ENCODE measurements at regions not wholly inside any gene's neighbourhood (a gene's known extent, or its start where the extent isn't known, plus 50 kb on each side); places are given as distances from the start of the nearest gene placed in this dataset.
"Not testable (repeated sequence)": the region's sequence is repeated elsewhere in the genome, so short reads cannot be mapped to it uniquely, and the experiment has no call there.

DNA sequence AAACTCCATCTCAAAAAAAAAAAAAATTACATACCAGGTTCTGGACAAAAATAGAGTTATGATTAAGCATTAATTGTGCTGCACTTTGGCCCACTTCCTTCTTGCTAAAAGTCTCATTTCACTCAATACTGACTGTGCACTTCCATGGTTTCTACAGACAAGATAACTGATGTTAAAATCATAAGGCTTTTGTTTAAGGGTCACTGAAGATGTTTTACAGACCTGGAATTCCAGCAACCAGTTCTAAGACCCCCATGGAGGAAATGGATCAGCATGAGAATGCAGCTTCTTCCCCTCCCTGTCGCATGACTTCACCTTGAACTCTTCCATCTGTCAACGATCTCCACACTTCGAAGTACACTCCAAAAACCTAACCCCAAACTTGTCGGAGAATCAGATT is 1191.8 kb upstream of the AUTS2 start:
- Histone ChIP-seq H3K27me3 (peaks cover 2% of the 10 kb centered on the region), H3K4me3 (no peak overlapping the region), H3K36me3 (no peaks in the 10 kb centered on the region), H3K4me1 (no peaks in the 10 kb centered on the region), H3K27ac (no peak overlapping the region), H3K9me3 (no peaks in the 10 kb centered on the region)
- no peak for DNase-seq (ENCODE audit: low spot score in 2 of 2)
- WGBS: 74% methylated on average over 4 of the region's 4 CpGs
- TF ChIP-seq POLR2A (IDR thresholded peaks at IDR 0.05) (no peak), POLR2AphosphoS5 (IDR thresholded peaks at IDR 0.05) (no peak), EP300 (IDR thresholded peaks at IDR 0.05) (no peak)
- TF ChIP-seq, protein P1, sequence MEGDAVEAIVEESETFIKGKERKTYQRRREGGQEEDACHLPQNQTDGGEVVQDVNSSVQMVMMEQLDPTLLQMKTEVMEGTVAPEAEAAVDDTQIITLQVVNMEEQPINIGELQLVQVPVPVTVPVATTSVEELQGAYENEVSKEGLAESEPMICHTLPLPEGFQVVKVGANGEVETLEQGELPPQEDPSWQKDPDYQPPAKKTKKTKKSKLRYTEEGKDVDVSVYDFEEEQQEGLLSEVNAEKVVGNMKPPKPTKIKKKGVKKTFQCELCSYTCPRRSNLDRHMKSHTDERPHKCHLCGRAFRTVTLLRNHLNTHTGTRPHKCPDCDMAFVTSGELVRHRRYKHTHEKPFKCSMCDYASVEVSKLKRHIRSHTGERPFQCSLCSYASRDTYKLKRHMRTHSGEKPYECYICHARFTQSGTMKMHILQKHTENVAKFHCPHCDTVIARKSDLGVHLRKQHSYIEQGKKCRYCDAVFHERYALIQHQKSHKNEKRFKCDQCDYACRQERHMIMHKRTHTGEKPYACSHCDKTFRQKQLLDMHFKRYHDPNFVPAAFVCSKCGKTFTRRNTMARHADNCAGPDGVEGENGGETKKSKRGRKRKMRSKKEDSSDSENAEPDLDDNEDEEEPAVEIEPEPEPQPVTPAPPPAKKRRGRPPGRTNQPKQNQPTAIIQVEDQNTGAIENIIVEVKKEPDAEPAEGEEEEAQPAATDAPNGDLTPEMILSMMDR (IDR thresholded peaks at IDR 0.05): no peak

DNA sequence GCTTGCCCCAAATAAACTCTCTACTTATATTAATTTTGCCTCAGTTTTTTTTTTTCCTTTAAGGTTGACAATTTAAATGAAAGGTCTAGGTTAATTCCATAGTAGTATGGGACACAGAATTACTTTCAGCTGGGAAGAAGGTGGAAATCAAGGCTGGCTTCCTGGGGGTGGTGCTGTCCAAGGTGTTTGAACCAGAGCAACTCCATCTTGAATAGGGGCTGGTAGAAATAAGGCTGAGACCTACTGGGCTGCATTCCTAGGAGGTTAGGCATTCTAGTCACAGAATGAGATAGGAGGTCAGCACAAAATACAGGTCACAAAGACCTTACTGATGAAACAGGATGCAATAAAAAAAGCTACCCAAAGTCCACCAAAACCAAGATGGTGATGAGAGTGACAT is 1190.8 kb upstream of the AUTS2 start:
- H3K9me3 ChIP-seq: no peaks in the 10 kb centered on the region
- no peaks in the 10 kb centered on the region for H3K4me1 ChIP-seq
- H3K4me3 ChIP-seq: no peak overlapping the region

DNA sequence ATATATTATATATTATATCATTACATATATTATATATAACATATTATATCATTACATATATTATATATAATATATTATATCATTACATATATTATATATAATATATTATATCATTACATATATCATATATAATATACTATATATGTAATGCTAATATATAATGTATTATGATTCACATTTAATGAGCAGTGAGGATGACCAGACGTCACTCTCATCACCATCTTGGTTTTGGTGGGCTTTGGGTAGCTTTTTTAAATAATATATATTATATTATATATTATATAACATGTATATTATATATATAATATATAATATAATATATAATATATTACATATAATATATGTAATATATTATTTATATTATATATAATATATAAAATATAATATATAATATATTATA is 1189.4 kb upstream of the AUTS2 start:
- H3K9me3 ChIP-seq: no peaks in the 10 kb centered on the region
- H3K27me3 ChIP-seq: no peaks in the 10 kb centered on the region
- no peak for TF ChIP-seq EP300 (IDR thresholded peaks at IDR 0.05)
- no peaks in the 10 kb centered on the region for H3K4me1 ChIP-seq
- DNase-seq (ENCODE audit: low spot score in 2 of 2): no peak
- H3K27ac ChIP-seq: no peak overlapping the region
- H3K4me3 ChIP-seq: no peak overlapping the region
- H3K36me3 ChIP-seq: no peaks in the 10 kb centered on the region
- WGBS: 85% methylated on average over 1 of the region's 1 CpG

More for the DNA sequence above, 1190.8 kb upstream of the AUTS2 start:
- no peak for TF ChIP-seq EP300 (IDR thresholded peaks at IDR 0.05)
- no peak for TF ChIP-seq POLR2AphosphoS5 (IDR thresholded peaks at IDR 0.05)
- TF ChIP-seq, protein P1 (IDR thresholded peaks at IDR 0.05): no peak
- TF ChIP-seq POLR2A (IDR thresholded peaks at IDR 0.05): no peak
- no peak for DNase-seq (ENCODE audit: low spot score in 2 of 2)
- Histone ChIP-seq H3K36me3 (no peaks in the 10 kb centered on the region), H3K27me3 (peaks cover 2% of the 10 kb centered on the region), H3K27ac (no peak overlapping the region)

DNA sequence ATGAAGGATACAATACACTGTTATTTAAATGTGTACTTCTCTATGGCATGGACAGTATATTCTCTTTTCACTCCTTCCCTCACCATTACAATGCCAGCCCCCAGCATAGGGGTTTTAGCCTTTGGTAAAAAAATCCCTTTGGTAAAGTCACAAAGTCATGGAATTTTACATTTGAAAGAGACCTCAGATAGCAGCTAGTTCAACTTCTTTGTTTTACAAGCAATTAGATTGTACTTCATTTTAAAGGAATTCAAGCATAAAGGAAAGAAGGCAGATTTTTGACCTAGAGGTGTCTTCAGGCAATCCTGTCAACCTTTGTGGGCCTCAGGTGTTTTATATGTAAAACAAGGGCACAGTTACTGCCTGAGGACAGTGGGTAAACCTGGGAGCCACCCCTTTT is 1188.4 kb upstream of the AUTS2 start:
- H3K9me3 ChIP-seq: no peaks in the 10 kb centered on the region
- H3K4me1 ChIP-seq: no peaks in the 10 kb centered on the region
- no peak overlapping the region for H3K4me3 ChIP-seq
- H3K36me3 ChIP-seq: no peaks in the 10 kb centered on the region
- TF ChIP-seq POLR2AphosphoS5 (IDR thresholded peaks at IDR 0.05) (no peak), EP300 (IDR thresholded peaks at IDR 0.05) (no peak), POLR2A (IDR thresholded peaks at IDR 0.05) (no peak)
- TF ChIP-seq, protein P1 (IDR thresholded peaks at IDR 0.05): no peak
- H3K27me3 ChIP-seq: no peaks in the 10 kb centered on the region
- no peak overlapping the region for H3K27ac ChIP-seq
- no peak for DNase-seq (ENCODE audit: low spot score in 2 of 2)

DNA sequence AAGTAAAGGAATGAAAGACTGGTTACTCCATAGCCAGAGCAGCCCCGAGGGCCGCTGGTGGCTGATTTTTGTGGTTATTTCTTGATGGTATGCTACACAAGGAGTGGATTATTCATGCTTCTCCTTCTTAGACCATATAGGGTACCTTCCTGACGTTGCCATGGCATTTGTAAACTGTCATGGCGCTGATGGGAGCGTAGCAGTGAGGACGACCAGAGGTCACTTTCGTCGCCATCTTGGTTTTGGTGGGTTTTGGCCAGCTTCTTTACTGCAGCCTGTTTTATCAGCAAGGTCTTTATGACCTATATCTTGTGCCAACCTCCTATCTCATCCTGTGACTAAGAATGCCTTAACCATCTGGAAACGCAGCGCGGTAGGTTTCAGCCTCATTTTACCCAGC is 1187.6 kb upstream of the AUTS2 start:
- not testable (repeated sequence) for H3K9me3 ChIP-seq; H3K36me3 ChIP-seq; H3K27ac ChIP-seq; H3K27me3 ChIP-seq; H3K4me3 ChIP-seq; H3K4me1 ChIP-seq; DNase-seq (ENCODE audit: low spot score in 2 of 2)
- 87% methylated on average over 11 of the region's 11 CpGs for WGBS

DNA sequence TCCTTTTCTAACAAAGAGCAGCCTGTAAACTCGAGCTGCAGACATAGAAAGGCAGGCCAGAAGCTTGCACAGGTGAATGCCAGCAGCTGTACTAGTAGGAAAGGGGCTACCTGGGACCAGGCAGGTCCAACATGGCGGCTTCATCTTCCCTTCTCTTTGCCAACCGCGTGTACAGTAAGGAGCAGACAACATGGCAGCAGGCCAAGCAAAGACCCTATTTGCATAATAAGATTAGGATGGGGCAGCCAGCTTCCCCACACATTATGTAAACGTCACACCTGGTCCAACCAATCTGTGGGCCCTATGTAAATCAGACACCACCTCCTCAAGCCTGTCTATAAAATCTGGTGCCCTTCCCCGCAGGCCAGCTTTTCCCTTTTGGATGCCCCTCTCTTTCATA is 1186.5 kb upstream of the AUTS2 start:
- no peaks in the 10 kb centered on the region for H3K36me3 ChIP-seq
- no peaks in the 10 kb centered on the region for H3K9me3 ChIP-seq
- WGBS: 71% methylated on average over 6 of the region's 6 CpGs
- H3K4me1 ChIP-seq: no peaks in the 10 kb centered on the region
- no peaks in the 10 kb centered on the region for H3K27me3 ChIP-seq
- DNase-seq (ENCODE audit: low spot score in 2 of 2): no peak
- TF ChIP-seq POLR2A (IDR thresholded peaks at IDR 0.05) (no peak), EP300 (IDR thresholded peaks at IDR 0.05) (no peak), POLR2AphosphoS5 (IDR thresholded peaks at IDR 0.05) (no peak)
- TF ChIP-seq, protein P1 (IDR thresholded peaks at IDR 0.05): no peak
- H3K27ac ChIP-seq: no peak overlapping the region
- H3K4me3 ChIP-seq: no peak overlapping the region
